ENCODE measurements at regions not wholly inside any gene's neighbourhood (a gene's known extent, or its start where the extent isn't known, plus 50 kb on each side); places are given as distances from the start of the nearest gene placed in this dataset.

GRCh38 chr21:15401331-15401730 lies 328.5 kb upstream of the USP25 start:
- TF ChIP-seq POLR2A (IDR thresholded peaks at IDR 0.05; ENCODE audit: low read length) (no peak), GATA1 (IDR thresholded peaks at IDR 0.05; ENCODE audit: low read depth, low read length) (no peak)

Data from erythroblast (primary cell).